Femur (tissue), 1 donor: ENCODE measurements at regions not wholly inside any gene's neighbourhood (a gene's known extent, or its start where the extent isn't known, plus 50 kb on each side); places are given as distances from the start of the nearest gene placed in this dataset.
"Not testable (repeated sequence)": the region's sequence is repeated elsewhere in the genome, so short reads cannot be mapped to it uniquely, and the experiment has no call there.

ENCODE experiments used
- DNase-seq: peaks from one replicate; pipeline ENCODE4 v3.0.0-alpha.2; 2017

DNA sequence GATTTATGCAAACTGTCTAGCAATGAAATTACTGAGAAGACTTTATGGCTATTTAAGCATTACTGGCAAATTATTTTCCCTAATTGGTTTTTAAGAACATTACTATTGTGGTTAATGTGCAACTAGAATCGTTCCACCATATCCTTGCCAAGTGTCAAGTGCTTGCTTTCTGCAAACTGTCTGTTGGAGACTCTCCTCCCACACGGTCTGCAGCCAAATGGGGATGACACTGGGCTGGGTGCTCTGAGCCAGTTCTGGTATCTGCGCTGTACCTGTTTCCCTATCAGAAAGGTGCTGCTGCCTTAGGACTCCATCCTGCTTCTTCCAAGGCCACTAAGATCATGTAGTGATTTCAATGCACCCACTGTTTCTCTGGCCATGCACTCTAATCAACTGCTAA, 110.4 kb downstream of the RAMP3 start:
- DNase-seq = no peak

DNA sequence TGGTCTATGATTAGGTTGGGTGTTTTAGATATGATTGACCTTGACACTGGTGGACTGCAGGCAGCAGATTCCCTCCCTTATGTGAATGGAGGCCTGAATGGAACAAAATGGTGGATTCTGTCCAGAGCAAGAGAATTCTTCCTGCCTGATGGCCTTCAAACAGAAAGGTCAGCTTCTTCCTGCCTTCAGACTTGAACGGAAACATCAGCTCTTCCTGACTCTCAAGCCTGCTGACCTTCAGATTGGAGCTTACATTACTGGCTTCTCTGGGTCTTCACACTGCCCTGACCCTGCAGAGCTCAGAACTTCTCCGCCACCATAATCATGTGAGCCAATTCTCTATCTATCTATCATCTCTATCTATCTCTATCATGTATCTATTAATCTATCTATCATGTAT, 111.6 kb downstream of the RAMP3 start:
- no peak for DNase-seq

DNA sequence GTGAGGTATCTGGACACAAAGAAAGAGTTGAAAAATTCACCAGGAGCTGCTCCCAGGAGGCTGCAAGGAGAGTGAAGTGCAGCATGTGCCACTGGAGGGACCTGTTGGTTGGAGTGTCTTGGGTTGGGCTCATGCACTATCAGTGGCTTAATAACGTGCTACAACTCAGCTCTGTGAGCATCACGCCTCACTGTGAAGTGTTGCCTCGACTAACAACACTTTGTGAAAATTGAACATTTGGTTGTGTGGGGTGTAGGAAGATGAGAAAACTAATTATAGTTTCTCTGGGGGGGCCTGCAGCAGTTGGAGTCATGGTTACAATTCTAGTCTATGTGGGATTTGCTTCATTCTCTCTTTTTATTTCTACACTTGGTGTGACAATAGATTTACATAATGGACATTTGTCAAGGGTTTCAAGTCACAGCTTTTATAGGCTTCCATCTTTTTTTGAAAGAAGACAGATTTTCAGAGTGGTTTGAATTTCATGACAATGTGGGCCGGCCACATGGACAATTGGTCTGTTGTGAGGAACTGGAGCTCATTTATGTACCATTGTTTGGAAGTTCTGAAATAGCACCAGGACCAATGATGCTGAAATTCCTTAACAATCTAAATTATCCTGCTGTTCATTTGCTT, 121.3 kb downstream of the RAMP3 start:
- DNase-seq = no peak

DNA sequence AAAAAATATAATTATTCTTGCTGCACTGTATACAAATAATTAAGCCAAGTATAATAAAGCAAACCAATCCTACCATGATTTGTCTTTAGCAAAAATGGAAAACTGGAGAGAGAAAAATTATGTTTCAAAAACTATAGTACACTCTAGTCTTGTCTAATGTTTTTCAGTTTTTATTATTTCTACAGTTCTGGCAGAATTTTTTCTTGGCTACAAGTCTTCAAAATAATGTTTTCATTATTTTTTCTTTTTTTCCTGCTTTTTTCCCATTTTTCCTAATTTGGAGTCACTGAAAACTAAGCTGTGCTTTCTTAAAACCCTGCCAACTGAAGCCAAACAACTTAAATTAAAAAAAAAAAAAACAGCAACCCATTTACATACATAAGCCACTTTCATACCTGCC, 132.0 kb downstream of the RAMP3 start:
- DNase-seq = not testable (repeated sequence)

DNA sequence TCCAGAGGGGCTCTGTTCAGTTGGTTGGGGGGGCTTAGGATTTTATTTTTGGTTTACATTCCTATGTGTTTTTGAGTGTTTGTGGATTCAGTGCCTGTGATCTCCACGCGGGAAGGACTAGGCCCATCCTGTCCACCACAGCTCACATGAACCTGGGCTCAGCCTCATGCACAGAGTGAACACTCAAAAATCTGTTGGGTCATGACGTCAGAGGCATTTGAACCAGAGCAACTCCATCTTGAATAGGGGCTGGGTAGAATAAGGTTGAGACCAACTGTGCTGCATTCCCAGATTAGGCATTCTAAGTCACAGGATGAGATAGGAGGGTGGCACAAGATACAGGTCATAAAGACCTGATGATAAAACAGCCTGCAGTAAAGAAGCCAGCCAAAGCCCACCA, 133.3 kb downstream of the RAMP3 start:
- DNase-seq = no peak

DNA sequence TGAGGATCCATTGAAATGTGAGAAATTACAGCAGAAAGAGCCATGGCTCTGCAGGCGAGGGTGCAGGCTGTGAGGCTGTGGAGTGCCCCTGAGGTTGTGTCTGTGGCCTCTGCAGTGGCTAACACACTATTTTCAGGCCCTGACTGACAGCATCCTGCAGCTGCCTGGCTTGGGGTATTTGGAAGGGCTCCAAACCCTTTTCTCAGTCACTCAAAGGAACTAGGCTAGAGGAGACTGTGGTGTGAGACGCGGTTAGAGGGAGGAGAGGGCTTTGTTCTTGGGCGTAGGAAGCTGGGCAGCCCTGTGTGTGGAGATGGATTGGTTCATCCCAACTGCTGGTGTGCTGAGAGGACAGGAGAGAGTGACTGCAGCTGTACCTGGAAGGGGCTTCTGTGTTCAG, 134.9 kb downstream of the RAMP3 start:
- peak; percentile 53 for DNase-seq

DNA sequence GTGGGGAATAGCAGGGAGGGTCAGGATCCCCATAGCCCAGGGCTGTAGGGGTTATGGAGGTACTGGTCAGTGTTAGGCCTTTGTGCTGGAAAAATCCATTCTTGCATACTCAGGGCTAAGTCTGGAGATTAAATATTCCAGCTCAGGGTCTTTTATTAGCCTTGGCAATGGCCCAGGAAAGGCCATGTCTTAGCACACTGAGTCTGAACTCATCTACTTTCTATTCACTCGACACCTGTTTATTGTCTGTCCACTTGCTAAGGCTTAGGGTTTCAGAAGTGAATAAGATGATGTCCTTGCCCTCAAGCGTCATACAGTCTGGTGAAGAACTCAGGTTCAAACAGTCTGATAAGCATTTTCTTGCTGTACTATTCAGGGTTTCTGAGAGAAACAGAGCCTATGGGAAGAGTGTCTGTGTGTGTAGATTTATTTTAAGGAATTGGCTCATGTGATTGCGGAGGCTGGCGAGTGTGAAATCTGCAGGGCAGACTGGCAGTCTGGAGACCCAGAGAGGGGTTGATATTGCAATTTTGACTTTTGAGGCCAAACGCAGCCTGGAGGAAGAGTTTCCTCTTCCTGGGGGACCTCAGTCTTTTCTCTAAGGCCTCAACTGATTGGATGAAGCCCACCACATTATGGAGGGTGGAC, 135.8 kb downstream of the RAMP3 start:
- DNase-seq = no peak

DNA sequence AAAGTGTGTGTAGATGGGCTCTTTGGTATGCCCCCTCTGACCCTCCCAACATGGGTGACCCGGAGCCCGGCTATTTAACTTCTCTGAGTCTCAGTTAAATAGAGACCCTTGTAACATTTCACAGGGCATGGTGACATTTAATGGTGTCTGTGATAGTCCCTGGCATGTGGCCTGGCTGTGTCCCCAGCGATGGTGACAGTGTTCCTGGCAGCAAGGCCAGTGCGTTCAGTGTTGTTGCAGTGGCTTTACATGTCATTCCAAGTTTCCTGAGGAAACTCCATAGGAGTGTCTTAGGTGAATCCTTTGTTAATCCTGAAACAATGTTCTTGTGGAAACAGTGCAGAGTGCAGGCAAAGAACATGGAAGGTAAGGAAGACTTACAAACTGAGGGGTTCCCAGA, 137.0 kb downstream of the RAMP3 start:
- no peak for DNase-seq

DNA sequence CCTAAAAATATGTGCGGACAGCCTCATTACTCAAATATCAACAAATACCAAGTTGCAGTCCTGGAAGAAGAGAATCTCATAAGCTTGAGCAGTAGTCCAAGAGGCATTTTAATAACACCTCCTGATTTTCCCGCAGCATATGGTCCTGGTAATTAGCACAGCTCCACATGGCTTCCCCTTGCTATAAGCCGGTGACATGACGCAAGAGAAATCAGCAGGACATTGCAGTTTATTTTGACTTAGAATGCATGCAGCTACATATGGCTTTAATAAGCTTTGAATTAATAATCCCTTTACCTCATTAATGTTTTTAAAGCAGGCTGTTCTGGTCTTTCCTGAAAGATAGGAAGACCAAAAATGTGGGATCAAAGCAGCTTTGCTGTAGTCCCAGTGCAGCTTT, 137.6 kb downstream of the RAMP3 start:
- no peak for DNase-seq

DNA sequence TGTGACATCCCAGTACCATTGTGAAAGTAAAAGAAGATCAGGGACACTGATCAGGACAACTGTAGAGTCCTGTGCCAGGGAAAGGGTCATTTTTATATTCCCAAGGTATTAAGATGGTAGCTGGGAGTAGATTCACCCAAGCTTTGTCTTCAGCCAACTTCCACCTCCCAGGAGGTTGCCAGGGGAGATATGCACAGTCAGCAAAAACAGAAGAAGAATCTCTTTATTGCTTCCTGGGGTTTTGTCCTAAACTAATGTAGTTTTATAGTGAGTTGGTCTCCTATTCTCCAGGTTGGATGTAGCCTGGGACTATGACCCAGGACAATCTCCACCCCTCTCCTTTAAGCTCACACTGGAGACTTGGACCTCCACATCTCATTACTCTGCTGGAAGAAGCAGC, 139.2 kb downstream of the RAMP3 start:
- no peak for DNase-seq

DNA sequence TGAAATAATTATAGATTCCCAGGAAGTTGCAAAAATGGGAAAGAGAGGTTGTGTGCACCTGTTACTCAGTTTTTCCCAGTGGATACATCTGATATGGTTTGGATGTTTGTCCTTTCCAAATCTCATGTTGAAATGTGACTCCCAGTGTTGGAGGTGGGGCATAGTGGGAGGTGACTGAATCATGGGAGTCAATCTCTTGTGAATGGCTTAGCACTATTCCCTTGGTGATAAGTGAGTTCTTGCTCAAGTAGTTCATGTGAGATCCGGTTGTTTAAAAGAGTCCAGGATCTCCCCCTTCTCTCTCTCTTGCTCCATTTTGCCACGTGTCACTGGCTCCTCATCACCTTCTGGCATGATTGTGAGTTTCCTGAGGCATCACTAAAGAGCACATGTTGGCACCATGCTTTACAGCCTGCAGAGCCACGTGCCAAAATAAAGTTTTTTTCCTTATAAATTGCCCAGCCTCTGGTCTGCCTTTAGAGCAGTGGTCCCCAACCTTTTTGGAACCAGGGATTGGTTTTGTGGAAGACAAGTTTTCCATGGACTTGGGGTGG, 149.2 kb downstream of the RAMP3 start:
- no peak for DNase-seq

DNA sequence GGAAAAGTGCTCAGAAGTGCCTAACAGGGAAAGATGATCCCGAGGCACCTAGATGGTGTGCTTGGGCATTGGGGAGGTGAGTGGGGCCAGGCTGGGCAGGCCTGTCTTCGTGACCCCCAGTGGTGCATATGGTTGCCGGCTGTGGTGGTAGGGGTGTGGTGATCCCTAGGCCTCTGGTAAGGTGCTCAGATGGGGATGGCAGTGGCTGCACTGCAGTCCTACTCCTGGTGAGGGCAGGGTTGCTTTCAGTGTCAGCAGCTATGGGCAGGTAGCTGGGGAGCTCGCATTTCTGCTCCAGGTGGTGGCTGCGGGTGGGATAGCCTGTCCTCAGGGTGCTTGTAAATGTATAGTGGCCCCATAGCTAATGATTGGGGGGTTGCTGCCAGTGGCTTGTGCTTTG, 154.0 kb downstream of the RAMP3 start:
- DNase-seq = no peak

DNA sequence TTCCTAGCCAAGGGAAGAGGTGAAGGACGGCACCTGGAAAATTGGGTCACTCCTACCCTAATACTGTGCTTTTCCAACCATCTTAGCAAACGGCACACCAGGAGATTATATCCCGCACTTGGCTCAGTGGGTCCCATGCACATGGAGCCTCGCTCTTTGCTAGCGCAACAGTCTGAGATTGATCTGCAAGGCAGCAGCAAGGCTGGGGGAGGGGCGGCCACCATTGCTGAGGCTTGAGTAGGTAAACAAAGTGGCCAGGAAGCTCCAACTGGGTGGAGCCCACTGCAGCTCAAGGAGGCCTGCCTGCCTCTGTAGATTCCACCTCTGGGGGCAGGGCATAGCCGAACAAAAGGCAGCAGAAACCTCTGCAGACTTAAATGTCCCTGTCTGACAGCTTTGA, 157.9 kb downstream of the RAMP3 start:
- not testable (repeated sequence) for DNase-seq

DNA sequence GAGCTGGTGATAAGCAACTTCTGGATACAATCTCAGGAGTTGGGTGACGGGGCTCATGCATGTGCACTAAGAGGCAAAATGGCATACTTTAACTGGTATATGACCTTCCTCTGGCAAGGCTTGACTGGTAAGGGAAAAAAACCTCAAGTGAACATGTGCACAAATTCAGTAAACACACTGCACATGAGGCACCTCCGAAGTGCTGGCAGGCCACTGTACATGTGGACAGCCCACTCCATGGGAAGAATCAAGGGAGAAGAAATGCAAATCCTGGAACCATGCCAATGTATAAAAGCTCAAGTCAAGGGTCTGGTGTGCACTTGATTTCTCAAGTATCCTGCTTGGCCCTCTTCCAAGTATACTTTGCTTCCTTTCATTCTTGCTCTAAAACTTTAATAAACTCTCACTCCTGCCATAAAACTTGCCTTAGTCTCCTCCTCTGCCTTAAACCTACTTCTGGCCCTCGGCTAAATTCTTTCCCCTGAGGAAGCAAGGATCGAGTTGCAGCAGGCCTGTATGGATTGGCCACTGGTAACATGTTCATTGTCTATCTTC, 167.2 kb downstream of the RAMP3 start:
- no peak for DNase-seq

DNA sequence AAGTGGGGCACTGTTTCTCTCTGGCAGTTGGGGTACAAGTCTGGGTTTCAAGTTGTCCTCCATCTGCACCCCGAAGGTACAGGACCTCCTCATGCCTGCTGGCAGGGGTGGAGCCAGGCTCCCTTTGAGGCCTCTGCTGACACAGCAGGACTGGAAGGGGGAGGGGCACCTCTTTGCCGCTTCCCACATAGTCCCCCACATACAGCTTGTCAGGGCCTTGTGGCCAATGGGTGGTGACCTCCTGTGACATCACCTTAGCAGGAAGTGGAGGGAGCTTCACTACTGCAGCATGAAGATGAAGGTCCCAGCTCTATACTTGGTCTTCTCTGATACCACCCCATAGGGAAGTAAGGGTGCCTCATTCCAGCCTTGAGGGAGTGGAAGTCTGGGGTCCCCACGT, 167.8 kb downstream of the RAMP3 start:
- DNase-seq = no peak

DNA sequence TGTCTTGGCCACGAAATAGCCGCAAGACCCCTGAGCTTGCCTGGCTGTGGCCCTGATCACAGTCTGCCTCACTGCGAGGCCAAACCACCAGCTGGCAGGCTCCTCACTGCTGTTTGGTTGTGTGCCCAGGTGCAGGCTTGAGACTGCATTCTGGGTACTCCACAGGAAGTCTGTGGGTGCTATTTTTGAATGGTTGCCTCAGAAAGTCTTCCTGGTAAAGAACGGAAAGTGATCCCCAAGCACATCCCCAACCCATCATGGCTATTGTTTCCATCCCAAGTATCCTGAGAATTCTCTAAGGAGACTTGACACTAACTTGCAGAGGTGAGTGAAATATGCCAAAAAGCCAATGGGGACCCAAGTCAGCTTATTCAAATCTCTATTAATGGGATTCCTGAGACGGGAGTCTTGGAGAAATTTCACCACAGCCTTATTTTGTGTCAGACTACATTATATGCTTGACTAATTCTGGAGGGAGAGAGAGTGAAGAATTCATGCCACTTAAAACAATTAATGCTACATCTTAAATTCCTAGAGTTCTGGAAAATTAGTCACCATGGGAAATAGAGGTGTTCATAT, 170.9 kb downstream of the RAMP3 start:
- peak; percentile 77 for DNase-seq

DNA sequence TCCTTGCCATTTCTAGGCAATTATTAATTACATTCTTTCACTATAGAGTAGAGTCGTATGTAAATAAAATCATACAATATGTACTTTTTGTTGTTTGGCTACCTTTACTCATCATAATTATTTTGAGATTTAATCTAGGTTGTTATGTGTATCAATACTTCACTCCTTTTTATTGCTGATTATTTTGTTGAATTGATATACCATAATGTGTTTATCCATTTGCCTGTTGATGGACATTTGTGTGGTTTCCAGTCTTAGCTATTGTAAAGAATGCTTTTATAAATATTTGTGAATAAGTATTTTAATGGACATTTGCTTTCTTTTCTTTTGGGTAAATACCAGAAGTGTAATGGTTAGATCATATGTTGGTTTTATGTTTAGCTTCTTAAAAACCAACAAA, 174.0 kb downstream of the RAMP3 start:
- DNase-seq = no peak

DNA sequence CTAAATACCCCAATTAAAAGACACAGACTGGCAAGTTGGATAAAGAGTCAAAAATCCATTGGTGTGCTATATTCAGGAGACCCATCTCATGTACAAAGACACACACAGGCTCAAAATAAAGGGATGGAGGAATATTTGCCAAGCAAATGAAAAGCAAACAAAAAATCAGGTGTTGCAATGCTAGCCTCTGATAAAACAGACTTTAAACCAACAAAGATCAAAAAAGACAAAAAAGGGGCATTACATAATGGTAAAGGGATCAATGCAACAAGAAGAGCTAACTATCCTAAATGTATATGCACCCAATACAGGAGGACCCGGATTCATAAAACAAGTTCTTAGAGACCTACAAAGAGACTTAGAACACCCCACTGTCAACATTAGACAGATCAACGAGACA, 177.4 kb downstream of the RAMP3 start:
- DNase-seq = not testable (repeated sequence)

DNA sequence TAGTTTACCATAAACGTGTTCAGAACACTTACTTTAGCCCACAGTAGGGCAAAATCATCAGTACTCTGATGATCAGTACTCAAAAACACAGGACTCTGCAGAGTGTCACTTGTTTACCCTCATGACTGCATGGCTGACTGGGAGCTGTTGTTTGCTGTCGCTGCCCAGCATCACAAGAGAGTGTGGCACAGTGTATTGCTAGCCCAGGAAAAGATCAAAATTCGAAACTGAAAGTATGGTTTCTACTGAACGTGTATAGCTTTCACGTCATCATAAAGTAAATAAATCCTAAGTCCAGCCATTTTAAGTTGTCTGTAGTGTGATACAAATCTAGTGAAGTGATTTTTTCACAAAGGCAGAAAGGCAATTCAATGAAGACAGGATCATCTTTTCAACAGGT, 184.6 kb downstream of the RAMP3 start:
- no peak for DNase-seq

DNA sequence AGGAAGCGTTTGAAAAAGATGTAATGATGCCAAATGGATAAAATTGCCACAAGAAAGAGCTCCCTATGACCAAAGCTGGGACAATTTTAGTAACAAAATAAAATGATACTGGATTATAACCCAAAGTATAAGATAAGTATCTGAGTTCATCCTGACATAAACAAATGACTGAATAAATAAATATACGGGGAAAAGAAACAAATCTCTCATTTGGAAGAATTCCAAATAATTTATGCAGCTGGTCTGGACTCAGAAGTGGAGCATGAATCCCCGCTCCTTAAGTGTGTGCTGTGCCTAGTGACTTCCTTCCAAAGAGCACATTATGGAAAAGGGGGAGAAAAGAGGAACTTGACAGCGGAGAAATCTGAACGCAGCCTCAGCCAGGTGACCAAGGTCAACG, 186.2 kb downstream of the RAMP3 start:
- no peak for DNase-seq

DNA sequence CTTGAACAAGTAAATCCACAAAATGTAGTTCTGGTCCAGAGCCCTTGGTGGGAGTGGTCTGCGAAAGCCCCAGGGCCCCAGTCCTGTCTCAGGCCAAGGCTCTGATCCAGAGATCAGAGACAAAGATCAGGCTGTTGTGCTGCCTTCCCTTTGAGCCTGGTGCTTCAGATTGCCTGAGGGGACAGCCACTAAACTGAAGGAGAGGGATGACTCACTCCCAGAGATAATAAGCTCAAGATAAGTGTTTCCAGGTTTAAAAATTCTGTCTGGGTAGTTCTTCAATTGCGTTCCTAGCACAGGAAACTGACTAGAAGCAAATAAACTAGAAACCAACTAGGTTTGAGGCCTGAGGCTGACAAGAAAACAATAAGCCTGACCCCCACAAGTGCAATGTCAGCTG, 190.2 kb downstream of the RAMP3 start:
- no peak for DNase-seq

DNA sequence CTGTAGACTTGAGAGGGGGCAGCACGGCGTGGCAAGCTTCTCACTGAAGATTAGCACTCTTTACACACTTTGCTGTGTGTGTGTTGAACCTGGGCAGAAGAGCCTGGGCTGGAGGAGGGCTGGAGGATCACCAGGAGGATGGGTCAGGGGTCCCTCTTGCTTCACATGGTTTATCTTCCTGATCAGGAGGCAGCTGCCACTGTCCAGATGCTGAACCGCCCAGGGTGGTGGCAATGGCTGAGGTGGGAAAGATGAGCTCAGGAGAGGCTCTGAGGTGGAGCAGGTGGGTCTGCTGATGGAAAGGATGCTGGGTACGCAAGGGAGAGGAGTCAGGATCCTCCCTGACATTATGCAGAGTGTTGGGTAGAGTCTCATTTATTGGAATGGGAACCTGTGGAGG, 191.5 kb downstream of the RAMP3 start:
- DNase-seq = no peak

DNA sequence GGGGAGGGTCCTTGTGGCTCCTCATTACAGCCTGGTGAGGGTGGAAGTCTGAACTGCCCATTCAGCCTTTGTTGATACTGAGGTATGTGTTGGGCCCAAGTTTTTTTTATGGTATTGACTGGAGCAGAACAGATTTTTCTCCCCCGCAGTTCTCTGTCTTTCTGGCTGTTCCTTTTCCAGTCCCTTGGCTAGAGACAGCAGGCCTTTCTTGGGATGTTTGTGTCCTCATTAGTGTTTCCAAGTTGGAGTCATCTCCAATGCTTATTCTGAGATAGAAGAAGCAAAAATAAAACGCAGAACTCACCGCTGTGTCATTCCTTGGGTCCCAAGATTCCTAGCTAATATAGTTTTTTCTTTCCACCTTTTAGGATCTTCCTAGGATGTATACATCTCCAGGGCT, 193.3 kb downstream of the RAMP3 start:
- no peak for DNase-seq

DNA sequence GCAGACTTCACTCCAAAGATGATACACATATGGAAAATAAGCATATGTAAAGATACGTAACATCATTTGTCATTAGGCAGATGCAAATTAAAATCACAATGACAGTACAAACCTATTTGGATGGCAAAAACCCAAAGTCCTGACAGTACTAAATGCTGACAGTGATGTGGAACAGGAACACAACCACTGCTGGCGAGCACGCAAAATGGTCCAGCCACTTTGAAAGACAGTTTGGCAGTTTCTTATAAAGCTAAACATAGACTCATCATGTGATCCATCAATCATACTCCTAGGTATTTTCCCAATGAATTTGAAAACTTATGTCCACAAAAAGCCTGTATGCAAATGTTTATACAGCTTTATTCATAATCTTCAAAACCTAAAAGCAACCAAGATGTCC, 200.7 kb downstream of the RAMP3 start:
- DNase-seq = no peak
